ENCODE measurements at regions not wholly inside any gene's neighbourhood (a gene's known extent, or its start where the extent isn't known, plus 50 kb on each side); places are given as distances from the start of the nearest gene placed in this dataset.

- Histone ChIP-seq H3K36me3 (ENCODE audit: insufficient read depth, low read length) (no peaks in the 10 kb centered on the region), H3K27me3 (ENCODE audit: insufficient read depth, low read length) (no peaks in the 10 kb centered on the region), H3K4me1 (ENCODE audit: control insufficient read depth, insufficient read depth, low read length, unreplicated experiment) (peaks cover 51% of the 10 kb centered on the region), H3K4me3 (ENCODE audit: low read depth, low read length) (no peak overlapping the region), H2AFZ (ENCODE audit: low read length, unreplicated experiment) (peak overlapping the region; percentile 12), H3K27ac (ENCODE audit: low read depth, low read length) (peak overlapping the region; percentile 18; the same call in 1 of the 2 replicates), H3K79me2 (ENCODE audit: control insufficient read depth, insufficient read depth, low read length, unreplicated experiment) (no peaks in the 10 kb centered on the region)
Measured at GRCh38 chr1:234535763-234536515, 57.0 kb upstream of the TARBP1 start.

DNA sequence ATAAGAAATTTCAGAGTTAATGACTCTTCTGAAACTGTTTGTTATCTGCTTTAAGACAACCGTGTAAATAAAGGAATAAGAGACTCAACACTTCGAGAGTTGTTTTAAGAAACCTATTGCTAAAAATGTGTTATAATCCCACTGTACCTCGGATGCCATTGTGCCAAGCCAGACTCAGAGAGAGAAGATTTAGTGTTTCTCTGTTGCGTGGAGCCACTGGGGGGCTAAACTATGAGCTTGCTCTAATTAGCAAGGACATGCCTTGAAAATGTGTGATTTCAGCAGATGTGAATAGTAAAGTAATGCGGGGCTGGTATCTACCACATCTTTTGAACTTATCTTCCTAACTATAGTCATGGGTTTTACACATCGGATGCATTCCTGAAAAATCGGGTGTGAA is 56.2 kb upstream of the TARBP1 start:
- Histone ChIP-seq H3K4me3 (ENCODE audit: low read depth, low read length) (no peak overlapping the region), H3K4me1 (ENCODE audit: control insufficient read depth, insufficient read depth, low read length, unreplicated experiment) (peaks cover 56% of the 10 kb centered on the region), H3K36me3 (ENCODE audit: insufficient read depth, low read length) (no peaks in the 10 kb centered on the region), H3K27me3 (ENCODE audit: insufficient read depth, low read length) (no peaks in the 10 kb centered on the region), H2AFZ (ENCODE audit: low read length, unreplicated experiment) (peak overlapping the region; percentile 20), H3K79me2 (ENCODE audit: control insufficient read depth, insufficient read depth, low read length, unreplicated experiment) (no peaks in the 10 kb centered on the region), H3K27ac (ENCODE audit: low read depth, low read length) (peak overlapping the region; percentile 99)

DNA sequence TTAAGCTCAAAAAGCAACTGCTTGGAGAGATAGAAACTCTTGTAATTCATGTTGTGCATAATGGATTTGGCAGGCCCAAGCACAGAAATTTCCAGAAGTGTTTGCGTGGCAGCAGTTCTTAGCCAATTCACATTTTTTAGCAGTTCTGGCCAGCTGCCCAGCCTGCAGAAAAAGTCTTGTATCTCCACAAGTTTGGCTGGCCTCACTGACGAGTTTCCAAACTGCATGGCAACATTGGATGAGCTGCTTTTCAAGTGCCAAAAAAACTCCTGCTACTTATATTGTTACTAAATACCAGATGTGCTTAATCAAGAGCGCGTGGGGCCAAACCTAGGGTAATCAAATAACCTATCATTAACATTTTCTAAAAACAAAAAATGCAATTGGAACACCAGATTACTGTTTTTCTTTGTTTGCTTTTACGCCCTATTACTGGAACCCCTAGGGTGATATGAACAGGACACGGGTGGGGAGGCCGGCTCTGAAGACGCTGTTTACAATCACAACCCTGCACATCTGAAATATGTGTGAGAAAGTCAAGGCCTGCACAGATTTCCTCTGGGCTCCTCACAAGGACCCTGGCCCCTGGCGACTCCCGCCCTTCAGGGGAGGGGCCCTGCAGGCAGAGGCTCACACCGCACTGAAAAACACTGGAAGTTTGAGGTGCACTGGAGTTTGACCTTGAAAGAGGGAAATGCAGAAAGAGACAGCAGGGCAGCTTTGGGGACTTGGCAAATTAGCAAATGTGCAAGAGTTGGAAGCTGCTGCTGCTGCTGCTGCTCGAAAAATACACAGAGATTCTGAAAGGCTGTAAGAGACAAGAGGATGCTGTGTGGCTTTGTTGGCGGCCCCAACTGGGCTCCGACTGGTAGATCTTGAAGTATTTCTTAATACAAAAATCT is 55.2 kb upstream of the TARBP1 start:
- no peaks in the 10 kb centered on the region for H3K27me3 ChIP-seq (ENCODE audit: insufficient read depth, low read length)
- H3K36me3 ChIP-seq (ENCODE audit: insufficient read depth, low read length) = no peaks in the 10 kb centered on the region
- no peak overlapping the region for H3K4me3 ChIP-seq (ENCODE audit: low read depth, low read length)
- peaks cover 56% of the 10 kb centered on the region for H3K4me1 ChIP-seq (ENCODE audit: control insufficient read depth, insufficient read depth, low read length, unreplicated experiment)
- no peaks in the 10 kb centered on the region for H3K79me2 ChIP-seq (ENCODE audit: control insufficient read depth, insufficient read depth, low read length, unreplicated experiment)
- H3K27ac ChIP-seq (ENCODE audit: low read depth, low read length) = peak overlapping the region; percentile 99
- peak overlapping the region; percentile 56 for H2AFZ ChIP-seq (ENCODE audit: low read length, unreplicated experiment)

DNA sequence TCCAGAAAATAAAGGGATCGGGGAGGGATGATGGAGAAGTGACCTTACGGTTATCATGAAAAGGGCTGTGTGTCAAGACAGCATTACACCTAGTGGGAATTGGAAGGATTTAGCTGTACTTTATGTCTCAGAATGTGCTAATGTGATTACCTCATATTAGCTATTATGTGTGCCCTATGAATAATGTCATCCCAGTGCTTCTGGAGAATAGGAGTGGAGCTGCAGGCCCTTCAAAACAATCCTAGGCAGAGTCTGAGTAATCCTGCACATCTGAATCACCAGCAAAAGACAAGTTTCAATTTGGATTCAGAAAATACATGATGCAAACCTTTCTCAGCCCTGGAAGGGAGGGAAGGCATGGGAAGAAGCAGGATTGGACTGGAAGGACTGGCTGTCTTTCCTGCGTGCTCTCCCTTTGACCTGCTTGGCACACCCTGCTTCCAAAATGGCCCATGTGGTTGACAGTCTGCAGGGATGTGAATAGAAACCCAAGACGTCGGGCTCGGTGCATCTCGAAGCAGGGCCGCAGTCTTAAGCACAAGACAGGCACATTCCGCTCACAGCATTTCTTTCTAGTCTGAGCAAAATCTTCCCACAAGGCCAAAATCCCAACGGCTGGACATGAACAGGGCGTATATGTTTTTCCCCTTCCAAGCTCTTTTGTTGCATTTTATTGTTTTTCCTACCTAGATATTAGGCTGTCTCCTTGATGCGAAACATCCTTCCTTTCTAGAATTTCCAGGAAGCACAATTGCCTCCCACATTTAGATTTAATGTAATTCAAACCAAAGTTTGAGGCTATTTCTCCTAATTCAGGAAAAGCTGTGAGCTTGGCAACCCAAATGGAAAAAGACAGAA is 54.3 kb upstream of the TARBP1 start:
- Histone ChIP-seq H3K4me3 (ENCODE audit: low read depth, low read length) (peak overlapping the region; percentile 43; the same call in 1 of the 2 replicates), H3K27me3 (ENCODE audit: insufficient read depth, low read length) (no peaks in the 10 kb centered on the region), H3K4me1 (ENCODE audit: control insufficient read depth, insufficient read depth, low read length, unreplicated experiment) (peaks cover 56% of the 10 kb centered on the region), H3K27ac (ENCODE audit: low read depth, low read length) (peak overlapping the region; percentile 99), H2AFZ (ENCODE audit: low read length, unreplicated experiment) (peak overlapping the region; percentile 56), H3K79me2 (ENCODE audit: control insufficient read depth, insufficient read depth, low read length, unreplicated experiment) (no peaks in the 10 kb centered on the region), H3K36me3 (ENCODE audit: insufficient read depth, low read length) (no peaks in the 10 kb centered on the region)

GRCh38 chr1:234532503-234532922 is 53.5 kb upstream of the TARBP1 start:
- Histone ChIP-seq H3K4me1 (ENCODE audit: control insufficient read depth, insufficient read depth, low read length, unreplicated experiment) (peaks cover 56% of the 10 kb centered on the region), H2AFZ (ENCODE audit: low read length, unreplicated experiment) (no peak overlapping the region), H3K36me3 (ENCODE audit: insufficient read depth, low read length) (no peaks in the 10 kb centered on the region), H3K27me3 (ENCODE audit: insufficient read depth, low read length) (no peaks in the 10 kb centered on the region), H3K79me2 (ENCODE audit: control insufficient read depth, insufficient read depth, low read length, unreplicated experiment) (no peaks in the 10 kb centered on the region), H3K4me3 (ENCODE audit: low read depth, low read length) (peak overlapping the region; percentile 2; the same call in 1 of the 2 replicates), H3K27ac (ENCODE audit: low read depth, low read length) (peak overlapping the region; percentile 99)

- Histone ChIP-seq H3K27me3 (ENCODE audit: insufficient read depth, low read length) (no peaks in the 10 kb centered on the region), H3K36me3 (ENCODE audit: insufficient read depth, low read length) (no peaks in the 10 kb centered on the region), H2AFZ (ENCODE audit: low read length, unreplicated experiment) (peak overlapping the region; percentile 85), H3K27ac (ENCODE audit: low read depth, low read length) (peak overlapping the region; percentile 99), H3K79me2 (ENCODE audit: control insufficient read depth, insufficient read depth, low read length, unreplicated experiment) (no peaks in the 10 kb centered on the region), H3K4me1 (ENCODE audit: control insufficient read depth, insufficient read depth, low read length, unreplicated experiment) (peaks cover 56% of the 10 kb centered on the region), H3K4me3 (ENCODE audit: low read depth, low read length) (peak overlapping the region; percentile 61)
Measured at GRCh38 chr1:234531151-234531635, 52.2 kb upstream of the TARBP1 start.

GRCh38 chr1:234530672-234531071 is 51.7 kb upstream of the TARBP1 start:
- H3K36me3 ChIP-seq (ENCODE audit: insufficient read depth, low read length) = no peaks in the 10 kb centered on the region
- peaks cover 51% of the 10 kb centered on the region for H3K4me1 ChIP-seq (ENCODE audit: control insufficient read depth, insufficient read depth, low read length, unreplicated experiment)
- no peak overlapping the region for H2AFZ ChIP-seq (ENCODE audit: low read length, unreplicated experiment)
- no peaks in the 10 kb centered on the region for H3K27me3 ChIP-seq (ENCODE audit: insufficient read depth, low read length)
- H3K4me3 ChIP-seq (ENCODE audit: low read depth, low read length) = peak overlapping the region; percentile 61
- H3K79me2 ChIP-seq (ENCODE audit: control insufficient read depth, insufficient read depth, low read length, unreplicated experiment) = no peaks in the 10 kb centered on the region
- peak overlapping the region; percentile 99 for H3K27ac ChIP-seq (ENCODE audit: low read depth, low read length)

DNA sequence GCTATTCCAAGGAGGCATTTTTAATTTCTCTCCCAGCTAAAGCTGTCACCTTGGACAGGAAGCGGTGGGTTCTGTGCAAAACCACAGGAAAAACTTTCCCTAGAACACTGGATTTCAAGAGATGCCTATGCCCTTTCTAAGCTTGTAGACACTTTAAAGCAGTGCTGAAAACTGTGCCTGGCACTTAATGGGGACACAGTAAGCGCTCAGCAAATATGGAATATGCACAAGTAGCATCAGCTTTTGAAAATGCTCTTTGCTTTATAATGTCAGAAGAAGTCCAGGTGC is 50.9 kb upstream of the TARBP1 start:
- no peak overlapping the region for H3K4me3 ChIP-seq (ENCODE audit: low read depth, low read length)
- no peaks in the 10 kb centered on the region for H3K79me2 ChIP-seq (ENCODE audit: control insufficient read depth, insufficient read depth, low read length, unreplicated experiment)
- no peak overlapping the region for H3K27ac ChIP-seq (ENCODE audit: low read depth, low read length)
- H2AFZ ChIP-seq (ENCODE audit: low read length, unreplicated experiment) = no peak overlapping the region
- H3K36me3 ChIP-seq (ENCODE audit: insufficient read depth, low read length) = no peaks in the 10 kb centered on the region
- peaks cover 43% of the 10 kb centered on the region for H3K4me1 ChIP-seq (ENCODE audit: control insufficient read depth, insufficient read depth, low read length, unreplicated experiment)
- no peaks in the 10 kb centered on the region for H3K27me3 ChIP-seq (ENCODE audit: insufficient read depth, low read length)

GRCh38 chr1:234529095-234529949 is 50.3 kb upstream of the TARBP1 start:
- H2AFZ ChIP-seq (ENCODE audit: low read length, unreplicated experiment) = no peak overlapping the region
- no peak overlapping the region for H3K27ac ChIP-seq (ENCODE audit: low read depth, low read length)
- no peaks in the 10 kb centered on the region for H3K36me3 ChIP-seq (ENCODE audit: insufficient read depth, low read length)
- no peaks in the 10 kb centered on the region for H3K27me3 ChIP-seq (ENCODE audit: insufficient read depth, low read length)
- no peak overlapping the region for H3K4me3 ChIP-seq (ENCODE audit: low read depth, low read length)
- peaks cover 37% of the 10 kb centered on the region for H3K4me1 ChIP-seq (ENCODE audit: control insufficient read depth, insufficient read depth, low read length, unreplicated experiment)
- no peaks in the 10 kb centered on the region for H3K79me2 ChIP-seq (ENCODE audit: control insufficient read depth, insufficient read depth, low read length, unreplicated experiment)

Measured in ACC112 (cell line).